ENCODE measurements at regions not wholly inside any gene's neighbourhood (a gene's known extent, or its start where the extent isn't known, plus 50 kb on each side); places are given as distances from the start of the nearest gene placed in this dataset.
"Not testable (repeated sequence)": the region's sequence is repeated elsewhere in the genome, so short reads cannot be mapped to it uniquely, and the experiment has no call there.

GRCh38 chr3:190984502-190985244 lies 122.2 kb upstream of the GMNC start:
- DNase-seq, result no peak

DNA sequence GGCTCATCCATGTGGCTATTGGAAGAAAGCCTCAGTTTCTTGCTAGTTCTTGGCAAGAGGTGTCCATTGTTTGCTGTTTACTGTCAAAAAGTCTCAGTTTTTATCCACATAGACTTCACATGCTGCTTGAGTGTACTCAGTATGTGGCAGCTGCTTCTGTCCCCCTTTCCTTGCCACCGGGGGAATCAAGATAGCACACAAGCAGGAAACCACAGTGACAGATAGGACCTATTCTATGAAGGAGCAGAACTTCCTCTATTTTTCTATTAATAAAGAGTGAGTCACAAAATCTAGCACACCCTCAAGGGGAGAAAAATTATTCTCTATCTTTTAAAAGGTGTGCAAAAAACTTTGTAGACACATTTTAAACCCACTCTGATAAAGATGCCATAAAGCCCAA lies 121.4 kb upstream of the GMNC start:
- DNase-seq, result no peak

GRCh38 chr3:190973771-190974170 lies 111.3 kb upstream of the GMNC start:
- no peak for DNase-seq

- peak; percentile 68 for DNase-seq
These were observed 110.4 kb upstream of the GMNC start for GRCh38 chr3:190972840-190973270.

DNA sequence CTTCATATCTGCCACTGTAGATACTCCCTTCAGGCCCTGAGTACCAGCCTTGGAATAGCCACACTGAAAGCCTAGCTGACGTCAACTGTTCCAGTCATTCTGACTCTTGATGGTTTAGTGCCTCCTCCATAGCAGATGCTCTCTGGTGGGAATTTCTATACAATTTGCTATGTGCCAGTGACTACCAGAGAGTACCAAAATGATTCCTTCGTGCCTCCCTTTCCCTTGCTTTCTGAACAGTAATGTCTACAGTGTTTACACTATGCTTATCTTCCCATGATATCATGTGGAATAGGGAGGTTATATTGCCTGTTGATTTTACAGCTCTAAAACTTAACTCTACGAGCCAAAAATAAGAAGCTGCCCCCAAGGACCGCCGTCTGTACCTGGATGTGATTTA lies 109.7 kb upstream of the GMNC start:
- no peak for DNase-seq

- no peak for DNase-seq
These were observed 108.1 kb upstream of the GMNC start for GRCh38 chr3:190970560-190970959.

DNA sequence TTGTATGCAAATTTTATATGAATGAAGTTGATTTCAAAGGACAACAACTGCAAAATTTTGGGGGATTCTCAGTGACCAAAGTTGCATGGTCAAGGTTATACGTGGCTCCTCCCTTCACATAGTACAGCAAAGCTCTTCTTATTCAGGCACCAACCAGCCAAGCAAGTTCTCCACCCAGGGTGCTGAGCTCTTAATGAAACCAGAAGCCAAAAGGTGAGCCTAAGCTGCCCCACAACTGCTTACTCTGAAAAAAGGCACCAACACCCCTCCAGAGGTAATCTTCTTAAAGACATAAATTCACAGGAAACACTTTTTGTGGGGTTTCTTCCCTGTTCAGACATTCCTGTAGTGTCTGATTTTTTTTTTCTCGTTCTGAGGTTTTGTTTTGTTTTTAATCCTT lies 106.1 kb upstream of the GMNC start:
- no peak for DNase-seq

DNA sequence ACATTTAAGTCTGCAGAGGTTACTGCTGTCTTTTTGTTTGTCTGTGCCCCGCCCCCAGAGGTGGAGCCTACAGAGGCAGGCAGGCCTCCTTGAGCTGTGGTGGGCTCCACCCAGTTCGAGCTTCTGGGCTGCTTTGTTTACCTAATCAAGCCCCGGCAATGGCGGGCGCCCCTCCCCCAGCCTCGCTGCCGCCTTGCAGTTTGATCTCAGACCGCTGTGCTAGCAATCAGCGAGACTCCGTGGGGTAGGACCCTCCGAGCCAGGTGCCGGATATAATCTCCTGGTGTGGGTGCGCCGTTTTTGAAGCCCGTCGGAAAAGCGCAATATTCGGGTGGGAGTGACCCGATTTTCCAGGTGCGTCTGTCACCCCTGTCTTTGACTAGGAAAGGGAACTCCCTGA lies 102.4 kb upstream of the GMNC start:
- DNase-seq, result not testable (repeated sequence)

DNA sequence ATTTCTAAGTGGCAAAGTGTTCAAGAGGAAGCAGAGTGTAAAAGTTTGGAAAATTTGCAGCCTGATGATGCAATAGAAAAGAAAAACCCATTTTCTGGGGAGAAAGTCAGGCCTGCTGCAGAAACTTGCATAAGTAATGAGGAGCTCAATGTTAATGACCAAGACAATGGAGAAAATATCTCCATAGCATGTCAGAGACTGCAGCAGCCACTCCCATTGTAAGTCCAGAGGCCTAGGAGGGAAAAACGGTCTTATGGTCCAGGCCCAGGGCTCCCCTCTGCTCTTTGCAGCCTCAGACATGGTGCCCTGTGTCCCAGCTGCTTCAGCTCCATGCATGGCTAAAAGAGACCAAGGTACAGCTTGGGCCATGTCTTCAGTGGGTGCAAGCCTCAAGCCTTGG lies 96.6 kb upstream of the GMNC start:
- DNase-seq, result no peak

DNA sequence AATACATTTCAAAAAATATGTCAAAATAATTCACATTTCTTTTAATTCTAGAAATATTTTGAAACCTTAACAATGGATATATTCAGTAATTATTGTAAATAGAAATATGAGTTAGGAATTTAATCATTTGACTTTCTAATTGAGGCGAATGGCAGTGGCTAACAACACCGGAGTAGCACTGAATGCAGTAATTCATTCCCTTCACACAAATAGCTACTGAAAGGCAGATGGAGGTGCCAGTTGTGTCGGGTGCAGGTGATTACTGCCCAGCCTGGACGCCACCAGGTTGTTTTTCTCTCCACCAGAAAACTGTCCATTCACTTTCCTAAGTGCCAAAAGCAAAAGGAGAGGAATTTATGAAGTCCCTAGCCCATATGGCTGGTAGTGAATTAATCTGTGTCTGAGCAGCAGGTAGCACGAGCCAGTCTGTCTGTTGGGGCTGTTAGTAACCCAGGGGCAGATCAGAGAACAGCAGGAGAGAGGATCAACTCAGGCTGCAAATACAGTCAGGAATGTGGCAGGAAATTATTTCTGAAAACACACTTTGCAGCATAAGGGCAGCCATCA lies 79.3 kb upstream of the GMNC start:
- DNase-seq, result no peak

- not testable (repeated sequence) for DNase-seq
These were observed 72.1 kb upstream of the GMNC start for GRCh38 chr3:190934616-190935015.

GRCh38 chr3:190926619-190927018 lies 64.1 kb upstream of the GMNC start:
- DNase-seq, result no peak

DNA sequence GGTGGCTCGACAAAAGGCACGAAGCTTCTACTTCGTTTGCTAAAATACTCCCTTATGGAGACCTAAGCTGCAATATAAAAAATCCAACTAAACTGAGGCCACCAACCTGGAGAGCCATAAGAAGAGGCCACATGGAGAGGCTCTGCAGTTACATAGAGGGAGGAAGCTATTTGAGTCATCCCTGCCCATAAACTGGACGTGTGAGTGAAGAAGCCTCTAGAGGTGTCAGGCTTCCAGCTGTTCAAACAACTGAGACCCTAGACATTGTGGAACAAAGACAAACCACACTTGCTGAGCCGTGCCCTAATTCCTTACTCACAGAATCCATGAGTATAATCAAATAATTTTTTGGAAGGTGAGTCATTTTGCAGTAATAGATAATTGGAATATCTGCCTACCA lies 50.2 kb upstream of the GMNC start:
- peak; percentile 41 for DNase-seq
